ENCODE measurements at regions not wholly inside any gene's neighbourhood (a gene's known extent, or its start where the extent isn't known, plus 50 kb on each side); places are given as distances from the start of the nearest gene placed in this dataset.

GRCh38 chr2:5370158-5370557 is 322.0 kb upstream of the SOX11 start:
- no CpG with 5 or more reads among the region's 5 CpGs for WGBS, 2 donors (ENCODE audit: extremely low coverage in 2 of 2, insufficient read length in 2 of 2, insufficient replicate concordance in 1 of 2)
- Histone ChIP-seq H3K9me3 (replicated peaks in 1 of 2; ENCODE audit: control insufficient read depth in 2 of 2, insufficient read depth in 1 of 2, low read depth in 1 of 2, low read length in 2 of 2) (no peaks in the 10 kb centered on the region), H3K27me3 (ENCODE audit: control insufficient read depth in 3 of 3, insufficient read depth in 3 of 3, low read depth in 1 of 3, low read length in 3 of 3) (no peaks in the 10 kb centered on the region), H2BK5ac (ENCODE audit: low read length) (no peak overlapping the region), H2BK12ac (ENCODE audit: low read length) (no peak overlapping the region), H3K4me3 (ENCODE audit: low read length in 2 of 2) (no peak overlapping the region), H3K36me3 (replicated peaks in 1 of 2; ENCODE audit: control insufficient read depth in 2 of 2, insufficient read depth in 2 of 2, low read length in 2 of 2) (no peaks in the 10 kb centered on the region), H4K8ac (ENCODE audit: low read depth, low read length) (no peak overlapping the region), H3K4me1 (ENCODE audit: control insufficient read depth in 2 of 2, insufficient read depth in 1 of 2, low read depth in 1 of 2, low read length in 2 of 2) (peaks cover 20 to 29% of the 10 kb centered on the region in 2 donors), H3K9ac (ENCODE audit: low read depth, low read length, poor library complexity) (peak overlapping the region; percentile 7), H3K14ac (ENCODE audit: low read length) (no peak overlapping the region), H2AFZ (ENCODE audit: low read length) (no peak overlapping the region), H3K23ac (ENCODE audit: low read depth, low read length, poor library complexity) (no peak overlapping the region), H3K27ac (replicated peaks; ENCODE audit: low read length) (no peak overlapping the region), H2AK5ac (ENCODE audit: low read depth, low read length) (peak overlapping the region; percentile 40), H2BK15ac (ENCODE audit: low read length) (peak overlapping the region; percentile 80), H3K4me2 (ENCODE audit: insufficient read depth, low read length, poor library complexity, severe bottlenecking) (no peak overlapping the region), H3K18ac (ENCODE audit: low read length) (peak overlapping the region; percentile 82), H2BK120ac (ENCODE audit: low read depth, low read length) (peak overlapping the region; percentile 44), H3K79me1 (ENCODE audit: low read depth, low read length) (peaks cover 3% of the 10 kb centered on the region), H4K91ac (ENCODE audit: low read depth, low read length, poor library complexity) (no peak overlapping the region), H3K4ac (ENCODE audit: low read length) (no peak overlapping the region)
- no peak for DNase-seq (ENCODE audit: low spot score)

DNA sequence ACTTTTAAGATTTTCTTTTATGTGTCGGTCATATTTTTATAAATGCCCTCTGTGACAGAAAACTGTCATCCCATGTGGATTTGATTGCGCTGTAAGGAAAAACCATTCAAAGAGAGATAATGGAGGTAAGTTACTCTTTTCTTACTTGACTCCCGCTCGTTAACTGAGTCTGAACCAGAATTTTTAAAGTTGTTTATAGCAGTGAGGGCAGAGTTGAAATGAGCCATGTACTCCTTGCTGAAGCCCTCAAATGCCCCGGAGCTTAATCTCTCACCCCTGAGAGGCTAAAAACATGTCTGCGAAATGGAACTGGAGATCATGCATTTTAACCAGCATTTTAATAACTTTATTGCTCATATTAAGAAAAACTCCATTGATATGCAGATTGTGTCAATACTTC is 320.0 kb upstream of the SOX11 start:
- no peak overlapping the region for H2BK15ac ChIP-seq (ENCODE audit: low read length)
- no peak overlapping the region for H3K4me2 ChIP-seq (ENCODE audit: insufficient read depth, low read length, poor library complexity, severe bottlenecking)
- no CpG with 5 or more reads among the region's 6 CpGs for WGBS, 2 donors (ENCODE audit: extremely low coverage in 2 of 2, insufficient read length in 2 of 2, insufficient replicate concordance in 1 of 2)
- H3K27ac ChIP-seq (replicated peaks; ENCODE audit: low read length): no peak overlapping the region
- no peak overlapping the region for H3K18ac ChIP-seq (ENCODE audit: low read length)
- H2BK120ac ChIP-seq (ENCODE audit: low read depth, low read length): no peak overlapping the region
- no peak overlapping the region for H4K91ac ChIP-seq (ENCODE audit: low read depth, low read length, poor library complexity)
- H3K4me1 ChIP-seq (ENCODE audit: control insufficient read depth in 2 of 2, insufficient read depth in 1 of 2, low read depth in 1 of 2, low read length in 2 of 2): peaks cover 20 to 25% of the 10 kb centered on the region in 2 donors
- no peak overlapping the region for H3K9ac ChIP-seq (ENCODE audit: low read depth, low read length, poor library complexity)
- no peaks in the 10 kb centered on the region for H3K9me3 ChIP-seq (replicated peaks in 1 of 2; ENCODE audit: control insufficient read depth in 2 of 2, insufficient read depth in 1 of 2, low read depth in 1 of 2, low read length in 2 of 2)
- H3K27me3 ChIP-seq (ENCODE audit: control insufficient read depth in 3 of 3, insufficient read depth in 3 of 3, low read depth in 1 of 3, low read length in 3 of 3): no peaks in the 10 kb centered on the region
- DNase-seq (ENCODE audit: low spot score): no peak
- H2AK5ac ChIP-seq (ENCODE audit: low read depth, low read length): no peak overlapping the region
- no peak overlapping the region for H3K23ac ChIP-seq (ENCODE audit: low read depth, low read length, poor library complexity)
- no peak overlapping the region for H3K4ac ChIP-seq (ENCODE audit: low read length)
- H3K79me1 ChIP-seq (ENCODE audit: low read depth, low read length): peaks cover 3% of the 10 kb centered on the region
- no peak overlapping the region for H2BK5ac ChIP-seq (ENCODE audit: low read length)
- H2AFZ ChIP-seq (ENCODE audit: low read length): no peak overlapping the region
- no peak overlapping the region for H3K14ac ChIP-seq (ENCODE audit: low read length)
- no peak overlapping the region for H2BK12ac ChIP-seq (ENCODE audit: low read length)
- no peak overlapping the region for H4K8ac ChIP-seq (ENCODE audit: low read depth, low read length)
- H3K4me3 ChIP-seq (ENCODE audit: low read length in 2 of 2): peak overlapping the region in 1 of 2 donors; percentile 53
- H3K36me3 ChIP-seq (replicated peaks in 1 of 2; ENCODE audit: control insufficient read depth in 2 of 2, insufficient read depth in 2 of 2, low read length in 2 of 2): no peaks in the 10 kb centered on the region

- Histone ChIP-seq H4K91ac (ENCODE audit: low read depth, low read length, poor library complexity) (no peak overlapping the region), H3K4me3 (ENCODE audit: low read length in 2 of 2) (peak overlapping the region in 1 of 2 donors; percentile 53), H3K14ac (ENCODE audit: low read length) (no peak overlapping the region), H3K27me3 (ENCODE audit: control insufficient read depth in 3 of 3, insufficient read depth in 3 of 3, low read depth in 1 of 3, low read length in 3 of 3) (no peaks in the 10 kb centered on the region), H3K36me3 (replicated peaks in 1 of 2; ENCODE audit: control insufficient read depth in 2 of 2, insufficient read depth in 2 of 2, low read length in 2 of 2) (no peaks in the 10 kb centered on the region), H2BK5ac (ENCODE audit: low read length) (no peak overlapping the region), H3K18ac (ENCODE audit: low read length) (no peak overlapping the region), H2BK12ac (ENCODE audit: low read length) (no peak overlapping the region), H3K4ac (ENCODE audit: low read length) (no peak overlapping the region), H2AK5ac (ENCODE audit: low read depth, low read length) (no peak overlapping the region), H3K27ac (replicated peaks; ENCODE audit: low read length) (peak overlapping the region; percentile 80), H2AFZ (ENCODE audit: low read length) (peak overlapping the region; percentile 74), H3K23ac (ENCODE audit: low read depth, low read length, poor library complexity) (no peak overlapping the region), H2BK120ac (ENCODE audit: low read depth, low read length) (no peak overlapping the region), H4K8ac (ENCODE audit: low read depth, low read length) (no peak overlapping the region), H2BK15ac (ENCODE audit: low read length) (no peak overlapping the region), H3K4me1 (ENCODE audit: control insufficient read depth in 2 of 2, insufficient read depth in 1 of 2, low read depth in 1 of 2, low read length in 2 of 2) (peaks cover 17 to 25% of the 10 kb centered on the region in 2 donors), H3K4me2 (ENCODE audit: insufficient read depth, low read length, poor library complexity, severe bottlenecking) (peak overlapping the region; percentile 39), H3K79me1 (ENCODE audit: low read depth, low read length) (peaks cover 3% of the 10 kb centered on the region), H3K9me3 (replicated peaks in 1 of 2; ENCODE audit: control insufficient read depth in 2 of 2, insufficient read depth in 1 of 2, low read depth in 1 of 2, low read length in 2 of 2) (no peaks in the 10 kb centered on the region), H3K9ac (ENCODE audit: low read depth, low read length, poor library complexity) (no peak overlapping the region)
- DNase-seq (ENCODE audit: low spot score): peak; percentile 86
- WGBS, 2 donors (ENCODE audit: extremely low coverage in 2 of 2, insufficient read length in 2 of 2, insufficient replicate concordance in 1 of 2): no CpG with 5 or more reads among the region's 6 CpGs
These were observed 319.0 kb upstream of the SOX11 start for GRCh38 chr2:5373200-5373599.

DNA sequence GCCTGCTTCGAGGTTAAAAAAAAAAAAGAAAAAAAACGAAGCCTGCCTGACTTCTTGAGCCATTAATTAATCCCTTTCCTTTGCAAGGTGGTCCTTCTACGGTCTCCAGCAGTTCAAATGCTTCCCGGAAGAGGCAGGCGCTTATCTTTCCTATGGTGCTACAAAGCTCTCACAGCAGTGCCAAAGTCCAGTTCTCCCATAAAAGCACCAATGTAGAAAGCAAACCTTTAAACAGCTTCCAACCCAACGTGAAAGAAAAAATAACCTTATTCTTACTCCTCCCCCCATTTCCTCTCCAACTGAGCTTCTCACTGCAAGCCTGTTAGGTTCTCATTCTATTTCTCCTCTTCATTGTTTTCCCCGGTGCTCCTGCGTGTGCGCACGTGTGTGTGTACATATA is 317.4 kb upstream of the SOX11 start:
- no peak overlapping the region for H2BK120ac ChIP-seq (ENCODE audit: low read depth, low read length)

More for the DNA sequence above, 317.4 kb upstream of the SOX11 start:
- Histone ChIP-seq H3K4me1 (ENCODE audit: control insufficient read depth in 2 of 2, insufficient read depth in 1 of 2, low read depth in 1 of 2, low read length in 2 of 2) (peaks cover 14 to 25% of the 10 kb centered on the region in 2 donors), H2BK15ac (ENCODE audit: low read length) (no peak overlapping the region), H2AFZ (ENCODE audit: low read length) (peak overlapping the region; percentile 83), H3K4me2 (ENCODE audit: insufficient read depth, low read length, poor library complexity, severe bottlenecking) (no peak overlapping the region), H3K36me3 (replicated peaks in 1 of 2; ENCODE audit: control insufficient read depth in 2 of 2, insufficient read depth in 2 of 2, low read length in 2 of 2) (no peaks in the 10 kb centered on the region), H3K14ac (ENCODE audit: low read length) (no peak overlapping the region), H3K23ac (ENCODE audit: low read depth, low read length, poor library complexity) (no peak overlapping the region), H3K18ac (ENCODE audit: low read length) (no peak overlapping the region), H3K9me3 (replicated peaks in 1 of 2; ENCODE audit: control insufficient read depth in 2 of 2, insufficient read depth in 1 of 2, low read depth in 1 of 2, low read length in 2 of 2) (no peaks in the 10 kb centered on the region), H3K4me3 (ENCODE audit: low read length in 2 of 2) (no peak overlapping the region), H3K4ac (ENCODE audit: low read length) (no peak overlapping the region), H2AK5ac (ENCODE audit: low read depth, low read length) (no peak overlapping the region), H3K79me1 (ENCODE audit: low read depth, low read length) (peaks cover 3% of the 10 kb centered on the region), H2BK5ac (ENCODE audit: low read length) (no peak overlapping the region), H3K27ac (replicated peaks; ENCODE audit: low read length) (no peak overlapping the region), H2BK12ac (ENCODE audit: low read length) (no peak overlapping the region), H4K8ac (ENCODE audit: low read depth, low read length) (no peak overlapping the region), H3K9ac (ENCODE audit: low read depth, low read length, poor library complexity) (no peak overlapping the region), H3K27me3 (ENCODE audit: control insufficient read depth in 3 of 3, insufficient read depth in 3 of 3, low read depth in 1 of 3, low read length in 3 of 3) (no peaks in the 10 kb centered on the region), H4K91ac (ENCODE audit: low read depth, low read length, poor library complexity) (no peak overlapping the region)
- no peak for DNase-seq (ENCODE audit: low spot score)
- no CpG with 5 or more reads among the region's 10 CpGs for WGBS, 2 donors (ENCODE audit: extremely low coverage in 2 of 2, insufficient read length in 2 of 2, insufficient replicate concordance in 1 of 2)
